SJCRH30 (cell line): ENCODE measurements at regions not wholly inside any gene's neighbourhood (a gene's known extent, or its start where the extent isn't known, plus 50 kb on each side); places are given as distances from the start of the nearest gene placed in this dataset.

Experiments
- DNase-seq, 2 experiments: peaks; one replicate each; pipeline ENCODE4 v3.0.0-alpha.2; 2015 to 2020
- H3K27ac ChIP-seq: fragments of 250-450 bp; sonication (Bioruptor Pico); 2 replicates; pipeline ENCODE4 v1.5.1; 2020; ENCODE audit warnings: mild to moderate bottlenecking, moderate library complexity
- H3K27me3 ChIP-seq: fragments of 250-450 bp; sonication (Bioruptor Pico); 2 replicates; pipeline ENCODE4 v1.5.1; 2020; ENCODE audit warnings: mild to moderate bottlenecking, moderate library complexity
- H3K36me3 ChIP-seq: fragments of 250-450 bp; sonication (Bioruptor Pico); 2 replicates; pipeline ENCODE4 v1.5.1; 2020; ENCODE audit warnings: mild to moderate bottlenecking, moderate library complexity
- H3K4me1 ChIP-seq: fragments of 250-450 bp; sonication (Bioruptor Pico); 2 replicates; pipeline ENCODE4 v1.5.1; 2020; ENCODE audit warnings: mild to moderate bottlenecking, moderate library complexity
- H3K4me3 ChIP-seq: fragments of 250-450 bp; sonication (Bioruptor Pico); 2 replicates; pipeline ENCODE4 v1.5.1; 2020; ENCODE audit warnings: mild to moderate bottlenecking, moderate library complexity
- H3K9me3 ChIP-seq: fragments of 250-450 bp; sonication (Bioruptor Pico); replicated peaks from 2 replicates; pipeline ENCODE4 v1.5.1; 2020; ENCODE audit warnings: mild to moderate bottlenecking, moderate library complexity

- no peaks in the 10 kb centered on the region for H3K36me3 ChIP-seq
- no peak overlapping the region for H3K4me3 ChIP-seq
- H3K4me1 ChIP-seq: no peaks in the 10 kb centered on the region
- no peaks in the 10 kb centered on the region for H3K9me3 ChIP-seq
- no peaks in the 10 kb centered on the region for H3K27me3 ChIP-seq
- no peak overlapping the region for H3K27ac ChIP-seq
- DNase-seq: no peak
These were observed 1026.0 kb downstream of the TBC1D22A start for GRCh38 chr22:47788461-47788860.

- H3K9me3 ChIP-seq: no peaks in the 10 kb centered on the region
These were observed 1025.2 kb downstream of the TBC1D22A start for GRCh38 chr22:47787501-47788227.

DNA sequence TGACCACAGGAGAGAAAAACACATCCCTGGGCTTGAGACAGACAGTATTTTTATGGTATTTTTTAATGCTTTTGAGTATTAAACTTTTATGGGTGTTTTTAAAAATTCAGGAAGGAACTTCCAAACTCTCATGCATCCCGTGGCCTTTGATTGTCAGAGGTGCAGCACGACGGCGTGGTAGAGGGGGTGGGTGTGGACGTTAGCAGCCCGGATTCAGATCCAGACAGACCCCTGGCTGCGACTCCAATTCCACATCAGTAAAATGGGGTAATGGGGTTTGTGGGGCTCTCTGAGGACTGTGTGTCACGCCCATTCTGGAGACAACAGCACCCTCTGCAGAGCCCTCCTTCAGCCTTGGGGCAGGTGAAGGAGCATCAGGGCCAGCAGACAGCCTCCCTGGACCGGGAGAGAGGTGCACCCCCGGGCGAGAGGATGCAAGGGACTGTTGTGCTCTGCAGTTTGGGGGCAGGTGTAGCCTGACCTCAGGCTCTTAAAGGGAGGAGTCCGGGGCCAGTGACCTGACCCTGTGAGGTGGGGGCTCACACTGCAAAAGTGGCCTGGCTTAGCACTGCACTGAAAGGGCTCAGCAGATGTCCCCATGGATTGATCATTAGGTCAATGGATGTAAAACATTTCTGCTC, 1024.3 kb downstream of the TBC1D22A start:
- DNase-seq: no peak
- Histone ChIP-seq H3K36me3 (no peaks in the 10 kb centered on the region), H3K4me1 (no peaks in the 10 kb centered on the region), H3K9me3 (no peaks in the 10 kb centered on the region), H3K27me3 (no peaks in the 10 kb centered on the region), H3K27ac (no peak overlapping the region), H3K4me3 (no peak overlapping the region)

More at GRCh38 chr22:47787501-47788227, 1025.2 kb downstream of the TBC1D22A start:
- H3K27me3 ChIP-seq: no peaks in the 10 kb centered on the region
- H3K36me3 ChIP-seq: no peaks in the 10 kb centered on the region
- no peak overlapping the region for H3K27ac ChIP-seq
- H3K4me3 ChIP-seq: no peak overlapping the region
- H3K4me1 ChIP-seq: no peaks in the 10 kb centered on the region
- no peak for DNase-seq

DNA sequence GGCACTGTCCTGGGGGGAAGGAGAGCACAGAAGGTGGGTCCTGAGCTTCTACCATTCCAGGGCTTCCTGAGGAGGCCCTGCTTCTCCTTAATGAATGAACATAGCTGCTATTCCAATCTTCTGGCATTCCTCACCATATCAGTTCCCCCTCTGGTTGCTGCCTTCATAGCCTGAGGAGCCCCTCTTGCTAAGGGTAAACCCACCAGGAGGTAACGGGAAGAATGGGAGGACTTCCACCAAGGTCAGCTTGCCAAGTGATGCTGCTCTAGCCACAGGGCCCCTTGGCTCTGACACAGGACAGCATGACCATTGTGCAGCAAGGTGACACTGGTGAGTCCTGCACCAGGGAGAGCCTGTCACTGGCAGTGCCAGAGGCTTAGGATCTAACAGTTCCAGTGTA, 1022.5 kb downstream of the TBC1D22A start:
- H3K27ac ChIP-seq: no peak overlapping the region
- no peaks in the 10 kb centered on the region for H3K9me3 ChIP-seq
- H3K36me3 ChIP-seq: no peaks in the 10 kb centered on the region
- H3K27me3 ChIP-seq: no peaks in the 10 kb centered on the region
- H3K4me3 ChIP-seq: no peak overlapping the region
- DNase-seq: no peak
- H3K4me1 ChIP-seq: no peaks in the 10 kb centered on the region

GRCh38 chr22:47784367-47784983, 1022.0 kb downstream of the TBC1D22A start:
- Histone ChIP-seq H3K27ac (no peak overlapping the region), H3K4me3 (no peak overlapping the region), H3K27me3 (no peaks in the 10 kb centered on the region), H3K4me1 (no peaks in the 10 kb centered on the region), H3K9me3 (no peaks in the 10 kb centered on the region), H3K36me3 (no peaks in the 10 kb centered on the region)
- DNase-seq: no peak

GRCh38 chr22:47783433-47784366, 1021.2 kb downstream of the TBC1D22A start:
- no peak for DNase-seq
- Histone ChIP-seq H3K27ac (no peak overlapping the region), H3K27me3 (no peaks in the 10 kb centered on the region), H3K4me3 (no peak overlapping the region), H3K4me1 (no peaks in the 10 kb centered on the region), H3K36me3 (no peaks in the 10 kb centered on the region), H3K9me3 (no peaks in the 10 kb centered on the region)

DNA sequence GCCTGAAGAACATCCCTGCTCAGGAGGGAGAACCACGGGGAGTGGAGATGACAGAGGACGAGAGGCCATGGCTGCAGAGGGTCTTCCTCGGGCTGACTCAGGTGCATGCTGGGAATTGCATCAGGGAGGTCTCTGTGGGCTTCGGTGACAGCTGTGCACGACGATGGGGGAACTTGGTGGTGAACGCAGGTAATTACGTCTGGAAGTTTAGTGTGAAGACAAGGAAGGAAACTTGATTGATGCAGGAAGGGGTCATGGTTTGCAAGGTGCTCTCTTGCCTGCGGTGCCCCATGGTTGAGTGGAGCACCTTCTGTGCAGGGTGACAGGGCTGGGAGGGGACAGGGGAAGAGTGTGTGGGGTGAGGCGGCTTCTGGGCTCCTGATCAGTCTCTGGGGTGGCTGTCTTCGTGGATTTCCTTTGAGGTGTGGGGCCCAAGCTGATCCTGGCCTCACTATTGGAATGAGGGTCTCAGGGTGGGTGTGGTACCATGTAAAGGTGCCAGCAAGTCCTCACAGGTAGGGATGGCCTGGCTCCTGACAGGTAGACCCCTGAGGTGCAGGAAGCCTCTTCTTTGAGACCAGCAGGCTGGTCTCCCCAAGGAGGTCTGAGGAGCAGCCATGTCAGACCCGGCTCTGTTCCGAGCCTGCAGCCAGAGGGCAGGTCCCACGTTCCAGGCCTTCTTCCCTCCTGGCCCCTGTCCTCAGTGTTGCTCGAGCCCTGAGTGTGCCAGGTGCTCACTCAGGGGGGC, 1020.1 kb downstream of the TBC1D22A start:
- no peak overlapping the region for H3K27ac ChIP-seq
- no peaks in the 10 kb centered on the region for H3K9me3 ChIP-seq
- DNase-seq: no peak
- no peaks in the 10 kb centered on the region for H3K36me3 ChIP-seq
- no peaks in the 10 kb centered on the region for H3K27me3 ChIP-seq
- H3K4me3 ChIP-seq: no peak overlapping the region
- H3K4me1 ChIP-seq: no peaks in the 10 kb centered on the region

GRCh38 chr22:47781427-47782111, 1019.1 kb downstream of the TBC1D22A start:
- Histone ChIP-seq H3K9me3 (no peaks in the 10 kb centered on the region), H3K36me3 (no peaks in the 10 kb centered on the region), H3K27ac (no peak overlapping the region), H3K27me3 (no peaks in the 10 kb centered on the region), H3K4me3 (no peak overlapping the region), H3K4me1 (no peaks in the 10 kb centered on the region)
- no peak for DNase-seq

GRCh38 chr22:47781024-47781423, 1018.6 kb downstream of the TBC1D22A start:
- H3K4me1 ChIP-seq: no peaks in the 10 kb centered on the region
- H3K27ac ChIP-seq: no peak overlapping the region
- no peaks in the 10 kb centered on the region for H3K27me3 ChIP-seq
- H3K4me3 ChIP-seq: no peak overlapping the region
- DNase-seq: no peak
- no peaks in the 10 kb centered on the region; the same call in 1 of the 2 replicates for H3K36me3 ChIP-seq
- no peaks in the 10 kb centered on the region for H3K9me3 ChIP-seq

DNA sequence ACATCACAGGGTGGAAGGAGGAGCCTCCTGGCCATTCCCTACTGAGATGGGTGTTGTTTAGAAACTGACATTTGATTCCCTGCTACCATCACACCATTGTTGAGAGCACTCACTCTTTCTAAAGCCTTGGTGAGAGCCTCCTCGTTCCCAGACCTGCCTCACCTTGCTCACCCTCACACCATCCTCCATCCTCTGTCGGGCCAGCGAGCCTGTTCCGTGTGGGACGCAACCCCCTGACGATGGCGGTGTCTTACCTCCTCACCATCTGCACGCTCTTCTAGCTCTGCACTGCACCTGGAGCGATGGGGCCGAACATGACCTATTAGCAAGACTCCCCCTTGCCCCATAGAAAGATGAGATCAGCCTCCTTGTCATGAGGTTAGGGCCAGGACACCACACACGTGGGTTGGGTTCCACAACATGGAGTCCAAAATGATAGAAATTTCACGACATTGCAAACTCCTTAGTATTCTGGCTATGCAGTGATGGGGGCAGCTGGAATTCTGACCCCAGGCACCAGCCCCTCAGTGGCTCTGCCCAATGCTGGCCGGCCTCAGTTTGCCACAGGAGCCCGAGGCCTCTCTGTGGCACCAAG, 1017.9 kb downstream of the TBC1D22A start:
- Histone ChIP-seq H3K9me3 (no peaks in the 10 kb centered on the region), H3K36me3 (no peaks in the 10 kb centered on the region; the same call in 1 of the 2 replicates), H3K27ac (no peak overlapping the region), H3K4me3 (no peak overlapping the region), H3K27me3 (no peaks in the 10 kb centered on the region), H3K4me1 (no peaks in the 10 kb centered on the region)
- no peak for DNase-seq

- no peak for DNase-seq
- H3K27ac ChIP-seq: no peak overlapping the region
- no peaks in the 10 kb centered on the region for H3K27me3 ChIP-seq
- no peaks in the 10 kb centered on the region for H3K9me3 ChIP-seq
- H3K36me3 ChIP-seq: no peaks in the 10 kb centered on the region; the same call in 1 of the 2 replicates
- no peak overlapping the region for H3K4me3 ChIP-seq
- no peaks in the 10 kb centered on the region for H3K4me1 ChIP-seq
These were observed 1017.0 kb downstream of the TBC1D22A start for GRCh38 chr22:47779474-47779873.

DNA sequence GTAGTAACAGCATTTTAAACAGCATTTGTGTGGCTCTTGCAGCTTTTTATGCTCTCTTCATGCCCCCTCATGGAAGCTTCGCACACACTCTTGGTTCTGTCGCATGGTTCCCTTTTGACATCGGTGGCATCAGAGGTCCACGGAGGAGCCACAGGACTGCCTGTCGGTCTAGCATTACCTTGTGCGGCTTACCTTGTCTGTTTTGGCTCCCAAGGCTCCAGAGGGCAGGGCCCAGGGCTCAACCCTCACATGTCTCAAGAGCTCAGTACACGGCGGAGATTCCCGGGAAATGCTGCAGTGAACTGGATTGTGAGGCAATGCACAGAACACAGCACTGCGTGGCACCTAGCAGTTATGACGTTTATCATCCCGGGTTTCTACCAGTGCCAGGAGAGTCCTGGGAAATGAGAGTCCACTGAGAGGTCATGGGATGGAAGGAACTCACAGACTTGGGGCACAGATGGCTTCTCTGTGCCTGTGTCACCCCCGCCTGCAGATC, 1015.8 kb downstream of the TBC1D22A start:
- Histone ChIP-seq H3K27ac (no peak overlapping the region), H3K4me3 (no peak overlapping the region), H3K9me3 (no peaks in the 10 kb centered on the region), H3K4me1 (no peaks in the 10 kb centered on the region), H3K27me3 (0 out of 2 replicates have a peak, but pooled peaks cover 5% of the 10 kb centered on the region), H3K36me3 (no peaks in the 10 kb centered on the region; the same call in 1 of the 2 replicates)
- no peak for DNase-seq

DNA sequence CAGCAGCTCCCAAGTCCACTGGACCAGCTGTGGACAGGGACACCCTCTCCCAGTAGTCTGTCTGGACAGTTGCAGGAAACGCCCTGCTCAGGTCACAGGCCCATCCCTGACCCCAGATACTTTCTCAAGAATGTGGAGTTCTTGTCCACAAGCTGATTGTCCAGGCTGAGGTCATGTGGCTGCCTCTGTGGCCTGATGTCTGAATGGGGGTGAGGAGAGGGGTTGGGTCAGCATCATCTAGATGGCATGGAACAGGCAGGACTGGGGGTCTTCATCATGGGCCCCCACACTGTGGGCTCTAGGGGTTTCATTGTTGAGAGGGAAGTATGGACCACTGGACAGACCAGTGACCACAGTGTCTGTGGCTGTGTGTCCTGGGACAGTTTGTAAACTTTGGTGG, 1015.0 kb downstream of the TBC1D22A start:
- Histone ChIP-seq H3K27me3 (0 out of 2 replicates have a peak, but pooled peaks cover 5% of the 10 kb centered on the region), H3K4me3 (no peak overlapping the region), H3K27ac (no peak overlapping the region), H3K36me3 (no peaks in the 10 kb centered on the region; the same call in 1 of the 2 replicates), H3K9me3 (no peaks in the 10 kb centered on the region), H3K4me1 (no peaks in the 10 kb centered on the region)
- no peak for DNase-seq
